Tibial nerve (tissue), 4 donors: ENCODE measurements at regions not wholly inside any gene's neighbourhood (a gene's known extent, or its start where the extent isn't known, plus 50 kb on each side); places are given as distances from the start of the nearest gene placed in this dataset.

Source experiments
- DNase-seq, 2 donors: peaks; one replicate each; pipeline ENCODE4 v3.0.0-alpha.2; 2019; ENCODE audit warnings: low spot score in 2 of 2
- H3K27ac ChIP-seq, 4 donors: fragments of 200-600 bp; sonication (generic) in 3 of 4; one replicate each; pipeline ENCODE4 v1.5.1; 2017 to 2019; ENCODE audit warnings: mild to moderate bottlenecking in 1 of 4
- H3K27me3 ChIP-seq, 2 donors: fragments of 200-600 bp; sonication (generic) in 1 of 2; one replicate each; pipeline versions ENCODE4 v1.5.1 to v1.6.0; 2017 to 2019
- H3K36me3 ChIP-seq, 3 donors: fragments of 200-600 bp; sonication (generic); one replicate each; pipeline ENCODE4 v1.5.1; 2018 to 2019
- H3K4me1 ChIP-seq, 4 donors: fragments of 200-600 bp; sonication (generic) in 3 of 4; one replicate each; pipeline ENCODE4 v1.5.1; 2017 to 2019
- H3K4me3 ChIP-seq, 4 donors: fragments of 200-600 bp; sonication (generic) in 3 of 4; one replicate each; pipeline ENCODE4 v1.5.1; 2017 to 2019; ENCODE audit warnings: mild to moderate bottlenecking in 1 of 4, moderate library complexity in 1 of 4
- H3K9me3 ChIP-seq, 4 donors: fragments of 200-600 bp; sonication (generic) in 3 of 4; one replicate each; pipeline ENCODE4 v1.5.1; 2017 to 2019
- CTCF ChIP-seq, 5 experiments: fragments of 200-600 bp in 3 of 5; fragments of 450-650 bp in 2 of 5; sonication (generic) in 3 of 5; IDR thresholded peaks; one replicate each; pipeline ENCODE4 v1.5.1; 2016 to 2019; ENCODE audit warnings: antibody characterized with exemption in 5 of 5, mild to moderate bottlenecking in 3 of 5, moderate library complexity in 2 of 5
- EP300 ChIP-seq, 2 donors: sonication (generic); formaldehyde crosslinking; IDR thresholded peaks; one replicate each; pipeline ENCODE4 v1.6.1; 2017; ENCODE audit warnings: antibody characterized with exemption in 2 of 2, mild to moderate bottlenecking in 1 of 2
- POLR2A ChIP-seq, 2 donors: fragments of 450-650 bp; IDR thresholded peaks; one replicate each; pipeline ENCODE4 v1.6.1; 2017; ENCODE audit warnings: antibody characterized with exemption in 2 of 2, mild to moderate bottlenecking in 2 of 2, moderate library complexity in 2 of 2
- WGBS, 2 donors: methylation state at CpG; one replicate each; pipeline ENCODE4 v1.1.5; 2018; 5-methylcytosine and 5-hydroxymethylcytosine counted together

DNA sequence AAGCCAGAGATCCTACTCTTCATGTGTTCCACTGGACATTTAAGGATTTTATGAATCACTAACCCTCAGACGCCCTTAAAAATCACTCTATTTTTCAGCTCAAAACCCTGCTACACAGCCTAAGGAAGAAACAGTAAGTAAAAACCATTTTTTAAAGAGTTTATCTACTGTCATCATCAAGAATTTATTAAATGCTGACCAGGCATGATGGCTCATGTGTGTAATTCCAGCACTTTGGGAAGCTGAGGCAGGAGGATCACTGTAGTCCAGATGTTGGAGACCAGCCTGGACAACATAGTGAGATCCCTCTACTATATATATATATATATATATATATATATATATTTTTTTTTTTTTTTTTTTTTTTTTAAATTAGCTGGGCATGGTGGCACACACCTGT is 124.2 kb upstream of the ID4 start:
- WGBS, 2 donors = 91 to 95% methylated on average over 1 of the region's 1 CpG
- H3K27ac ChIP-seq = no peak overlapping the region

DNA sequence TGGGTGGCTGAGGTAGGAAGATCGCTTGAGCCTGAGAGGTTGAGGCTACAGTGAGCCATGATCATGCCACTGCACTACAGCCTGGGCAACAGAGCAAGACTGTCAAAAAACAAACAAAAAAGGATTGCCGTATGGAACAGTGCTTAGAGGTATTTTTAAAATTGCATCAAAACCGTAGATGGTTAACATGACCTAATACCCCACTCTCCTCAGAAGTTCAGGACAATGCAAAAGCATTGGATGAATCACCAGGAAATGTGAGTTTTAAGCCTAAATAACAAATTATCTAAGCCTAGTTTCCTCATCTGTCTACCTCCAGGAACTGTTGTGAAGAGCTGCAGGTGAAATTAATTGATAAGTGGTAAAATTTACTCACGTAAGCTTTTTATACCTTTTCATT is 123.8 kb upstream of the ID4 start:
- no peak for DNase-seq
- H3K9me3 ChIP-seq = no peaks in the 10 kb centered on the region
- H3K36me3 ChIP-seq = no peaks in the 10 kb centered on the region
- no peak overlapping the region for H3K4me3 ChIP-seq
- WGBS, 2 donors = 92 to 96% methylated on average over 4 of the region's 4 CpGs
- no peak overlapping the region for H3K27ac ChIP-seq
- no peak for TF ChIP-seq POLR2A (IDR thresholded peaks at IDR 0.05)
- no peak for TF ChIP-seq CTCF (IDR thresholded peaks at IDR 0.05)
- TF ChIP-seq EP300 (IDR thresholded peaks at IDR 0.05) = no peak
- no peaks in the 10 kb centered on the region for H3K4me1 ChIP-seq
- H3K27me3 ChIP-seq = no peaks in the 10 kb centered on the region

More for the DNA sequence above, 124.2 kb upstream of the ID4 start:
- Histone ChIP-seq H3K4me3 (no peak overlapping the region), H3K9me3 (no peaks in the 10 kb centered on the region), H3K4me1 (no peaks in the 10 kb centered on the region), H3K36me3 (no peaks in the 10 kb centered on the region), H3K27me3 (no peaks in the 10 kb centered on the region)
- DNase-seq = no peak
- TF ChIP-seq POLR2A (IDR thresholded peaks at IDR 0.05) (no peak), EP300 (IDR thresholded peaks at IDR 0.05) (no peak), CTCF (IDR thresholded peaks at IDR 0.05) (no peak)

GRCh38 chr6:19713984-19714383 is 123.2 kb upstream of the ID4 start:
- WGBS, 2 donors = 62 to 74% methylated on average over 3 of the region's 3 CpGs
- DNase-seq = no peak
- TF ChIP-seq EP300 (IDR thresholded peaks at IDR 0.05) (no peak), CTCF (IDR thresholded peaks at IDR 0.05) (no peak), POLR2A (IDR thresholded peaks at IDR 0.05) (no peak)

GRCh38 chr6:19714434-19715166 is 122.6 kb upstream of the ID4 start:
- no peaks in the 10 kb centered on the region for H3K9me3 ChIP-seq
- H3K36me3 ChIP-seq = no peaks in the 10 kb centered on the region
- no peak for TF ChIP-seq EP300 (IDR thresholded peaks at IDR 0.05)
- TF ChIP-seq CTCF (IDR thresholded peaks at IDR 0.05) = no peak
- no peak for TF ChIP-seq POLR2A (IDR thresholded peaks at IDR 0.05)
- no peaks in the 10 kb centered on the region for H3K4me1 ChIP-seq
- no peak overlapping the region for H3K4me3 ChIP-seq
- DNase-seq = no peak
- 49 to 65% methylated on average over 5 of the region's 5 CpGs for WGBS, 2 donors
- H3K27ac ChIP-seq = no peak overlapping the region
- no peaks in the 10 kb centered on the region for H3K27me3 ChIP-seq

More at GRCh38 chr6:19713984-19714383, 123.2 kb upstream of the ID4 start:
- Histone ChIP-seq H3K36me3 (no peaks in the 10 kb centered on the region), H3K4me1 (no peaks in the 10 kb centered on the region), H3K27me3 (no peaks in the 10 kb centered on the region), H3K4me3 (no peak overlapping the region), H3K9me3 (no peaks in the 10 kb centered on the region), H3K27ac (no peak overlapping the region)

DNA sequence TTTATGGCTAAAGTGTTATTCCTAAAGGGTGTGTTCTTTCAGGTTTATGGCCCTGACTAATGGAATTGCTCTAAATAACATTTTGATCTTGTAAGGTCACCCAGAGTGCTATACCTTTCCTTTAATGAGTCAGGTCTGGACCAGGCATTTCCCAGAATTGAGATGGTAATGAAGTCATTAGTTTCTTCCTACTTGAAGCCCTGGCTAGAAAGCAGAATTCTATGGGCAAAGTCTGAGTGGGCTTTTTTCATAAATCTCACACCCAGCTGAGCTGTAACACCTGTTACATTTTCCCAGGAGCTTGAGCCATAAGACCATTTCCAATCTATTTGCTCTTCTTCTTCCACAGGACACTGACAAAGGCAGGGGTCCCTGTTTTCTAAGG is 122.0 kb upstream of the ID4 start:
- Histone ChIP-seq H3K36me3 (no peaks in the 10 kb centered on the region), H3K27ac (no peak overlapping the region), H3K27me3 (no peaks in the 10 kb centered on the region), H3K9me3 (no peaks in the 10 kb centered on the region), H3K4me3 (no peak overlapping the region), H3K4me1 (no peaks in the 10 kb centered on the region)
- TF ChIP-seq CTCF (IDR thresholded peaks at IDR 0.05) (no peak), POLR2A (IDR thresholded peaks at IDR 0.05) (no peak), EP300 (IDR thresholded peaks at IDR 0.05) (no peak)
- DNase-seq = no peak
